ENCODE measurements at regions not wholly inside any gene's neighbourhood (a gene's known extent, or its start where the extent isn't known, plus 50 kb on each side); places are given as distances from the start of the nearest gene placed in this dataset.

DNA sequence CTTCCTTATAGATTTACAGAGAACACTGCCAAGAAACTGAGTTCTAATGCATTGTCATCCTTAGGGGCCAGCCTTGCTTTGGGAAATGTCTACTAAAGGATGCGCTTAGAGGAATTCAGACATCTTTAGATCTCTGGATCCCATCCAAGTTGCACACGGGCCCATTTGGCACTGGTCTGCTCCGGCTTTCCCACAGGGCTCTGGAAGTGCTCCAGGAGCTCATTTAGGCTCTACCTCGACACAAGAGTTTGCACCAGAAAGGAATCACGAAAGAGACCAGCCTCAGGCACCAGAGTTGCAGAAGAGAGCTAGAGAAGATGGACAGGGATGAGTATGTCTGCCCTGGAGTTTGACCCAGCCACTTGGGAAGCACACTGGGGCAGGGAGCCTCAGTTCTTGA is 150.1 kb upstream of the TMEM72 start:
- no peak for DNase-seq (ENCODE audit: low read depth)
- H3K4me3 ChIP-seq (ENCODE audit: low read depth, low read length), result no peak overlapping the region
- TF ChIP-seq, protein P1, sequence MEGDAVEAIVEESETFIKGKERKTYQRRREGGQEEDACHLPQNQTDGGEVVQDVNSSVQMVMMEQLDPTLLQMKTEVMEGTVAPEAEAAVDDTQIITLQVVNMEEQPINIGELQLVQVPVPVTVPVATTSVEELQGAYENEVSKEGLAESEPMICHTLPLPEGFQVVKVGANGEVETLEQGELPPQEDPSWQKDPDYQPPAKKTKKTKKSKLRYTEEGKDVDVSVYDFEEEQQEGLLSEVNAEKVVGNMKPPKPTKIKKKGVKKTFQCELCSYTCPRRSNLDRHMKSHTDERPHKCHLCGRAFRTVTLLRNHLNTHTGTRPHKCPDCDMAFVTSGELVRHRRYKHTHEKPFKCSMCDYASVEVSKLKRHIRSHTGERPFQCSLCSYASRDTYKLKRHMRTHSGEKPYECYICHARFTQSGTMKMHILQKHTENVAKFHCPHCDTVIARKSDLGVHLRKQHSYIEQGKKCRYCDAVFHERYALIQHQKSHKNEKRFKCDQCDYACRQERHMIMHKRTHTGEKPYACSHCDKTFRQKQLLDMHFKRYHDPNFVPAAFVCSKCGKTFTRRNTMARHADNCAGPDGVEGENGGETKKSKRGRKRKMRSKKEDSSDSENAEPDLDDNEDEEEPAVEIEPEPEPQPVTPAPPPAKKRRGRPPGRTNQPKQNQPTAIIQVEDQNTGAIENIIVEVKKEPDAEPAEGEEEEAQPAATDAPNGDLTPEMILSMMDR (IDR thresholded peaks at IDR 0.05; ENCODE audit: insufficient read depth, low read depth, low read length, missing control alignments), result no peak

GRCh38 chr10:44763331-44763730 is 147.8 kb upstream of the TMEM72 start:
- TF ChIP-seq, protein P1 (IDR thresholded peaks at IDR 0.05; ENCODE audit: insufficient read depth, low read depth, low read length, missing control alignments), result no peak
- no peak for DNase-seq (ENCODE audit: low read depth)
- H3K4me3 ChIP-seq (ENCODE audit: low read depth, low read length), result no peak overlapping the region

DNA sequence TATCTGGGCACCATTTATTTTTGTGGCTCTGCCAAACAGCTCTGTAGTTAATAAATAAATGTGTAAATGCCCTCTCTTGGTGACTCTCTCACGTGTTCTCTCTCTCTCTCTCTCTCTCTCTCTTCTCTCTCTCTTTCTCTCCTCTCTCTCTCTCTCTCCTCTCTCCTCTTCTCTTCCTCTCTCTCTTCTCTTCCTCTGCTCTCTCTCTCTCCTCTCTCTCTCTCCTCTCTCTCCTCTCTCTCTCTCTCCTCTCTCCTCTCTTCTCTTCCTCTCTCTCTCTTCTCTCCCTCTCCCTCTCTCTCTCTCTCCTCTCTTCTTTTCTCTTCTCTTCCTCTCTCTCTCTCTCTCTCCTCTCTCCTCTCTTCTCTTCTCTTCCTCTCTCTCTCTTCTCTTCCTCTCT is 145.8 kb upstream of the TMEM72 start:
- TF ChIP-seq, protein P1 (IDR thresholded peaks at IDR 0.05; ENCODE audit: insufficient read depth, low read depth, low read length, missing control alignments), result no peak
- H3K4me3 ChIP-seq (ENCODE audit: low read depth, low read length), result no peak overlapping the region
- no peak for DNase-seq (ENCODE audit: low read depth)

DNA sequence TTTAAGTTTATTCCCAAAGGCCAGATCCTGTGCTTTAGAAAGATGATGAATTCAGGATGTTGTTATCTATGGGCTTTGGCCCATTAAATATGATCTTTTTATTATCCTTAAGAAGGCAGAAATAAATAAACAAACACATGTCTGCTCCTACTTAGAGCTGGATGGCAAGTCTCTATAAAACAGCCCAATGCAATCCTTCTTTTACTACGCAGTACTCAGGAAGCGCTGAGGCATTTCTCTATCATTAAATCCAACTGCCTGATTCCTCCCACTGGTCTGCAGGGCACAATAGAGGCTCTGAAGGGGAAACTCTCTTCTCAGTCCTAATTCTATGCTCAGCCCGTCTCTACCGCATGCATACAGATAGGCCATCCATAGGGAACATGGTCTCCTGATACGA is 144.5 kb upstream of the TMEM72 start:
- DNase-seq (ENCODE audit: low read depth), result no peak
- H3K4me3 ChIP-seq (ENCODE audit: low read depth, low read length), result no peak overlapping the region
- TF ChIP-seq, protein P1 (IDR thresholded peaks at IDR 0.05; ENCODE audit: insufficient read depth, low read depth, low read length, missing control alignments), result no peak

GRCh38 chr10:44769450-44769849 is 141.7 kb upstream of the TMEM72 start:
- TF ChIP-seq, protein P1 (IDR thresholded peaks at IDR 0.05; ENCODE audit: insufficient read depth, low read depth, low read length, missing control alignments), result no peak
- DNase-seq (ENCODE audit: low read depth), result no peak
- H3K4me3 ChIP-seq (ENCODE audit: low read depth, low read length), result no peak overlapping the region

- TF ChIP-seq, protein P1 (IDR thresholded peaks at IDR 0.05; ENCODE audit: insufficient read depth, low read depth, low read length, missing control alignments), result no peak
- no peak overlapping the region for H3K4me3 ChIP-seq (ENCODE audit: low read depth, low read length)
- DNase-seq (ENCODE audit: low read depth), result no peak
These were observed 139.7 kb upstream of the TMEM72 start for GRCh38 chr10:44771233-44771995.

DNA sequence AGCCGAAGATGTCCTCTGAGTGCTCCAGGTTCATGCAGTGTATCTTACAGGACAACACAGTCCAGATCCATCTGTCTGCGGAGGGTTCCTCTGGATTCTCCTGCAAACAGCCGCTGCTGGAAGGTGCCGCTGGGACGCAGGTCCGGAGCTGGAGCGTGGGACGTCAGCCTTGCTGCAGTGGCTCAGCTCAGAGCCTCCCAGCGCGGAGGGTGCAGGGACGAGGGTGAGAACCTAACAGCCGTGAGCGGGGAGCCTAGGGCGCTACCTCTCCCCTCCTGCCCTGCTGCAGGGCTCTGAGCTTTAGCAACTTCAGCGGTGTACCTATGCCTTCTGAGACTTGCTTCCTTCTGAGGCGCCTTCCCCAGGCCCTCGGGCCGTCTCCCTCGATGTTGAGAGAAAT is 137.6 kb upstream of the TMEM72 start:
- TF ChIP-seq, protein P1 (IDR thresholded peaks at IDR 0.05; ENCODE audit: insufficient read depth, low read depth, low read length, missing control alignments), result no peak
- no peak overlapping the region for H3K4me3 ChIP-seq (ENCODE audit: low read depth, low read length)
- no peak for DNase-seq (ENCODE audit: low read depth)
